ENCODE measurements at regions not wholly inside any gene's neighbourhood (a gene's known extent, or its start where the extent isn't known, plus 50 kb on each side); places are given as distances from the start of the nearest gene placed in this dataset.

GRCh38 chr5:90144625-90145327 is 264.8 kb downstream of the CETN3 start:
- no peak for TF ChIP-seq TCF7L2 (IDR thresholded peaks at IDR 0.05; ENCODE audit: low read depth, low read length)
- no peak for TF ChIP-seq POLR2AphosphoS5 (IDR thresholded peaks at IDR 0.05; ENCODE audit: low read depth, low read length)
- TF ChIP-seq, protein P1, sequence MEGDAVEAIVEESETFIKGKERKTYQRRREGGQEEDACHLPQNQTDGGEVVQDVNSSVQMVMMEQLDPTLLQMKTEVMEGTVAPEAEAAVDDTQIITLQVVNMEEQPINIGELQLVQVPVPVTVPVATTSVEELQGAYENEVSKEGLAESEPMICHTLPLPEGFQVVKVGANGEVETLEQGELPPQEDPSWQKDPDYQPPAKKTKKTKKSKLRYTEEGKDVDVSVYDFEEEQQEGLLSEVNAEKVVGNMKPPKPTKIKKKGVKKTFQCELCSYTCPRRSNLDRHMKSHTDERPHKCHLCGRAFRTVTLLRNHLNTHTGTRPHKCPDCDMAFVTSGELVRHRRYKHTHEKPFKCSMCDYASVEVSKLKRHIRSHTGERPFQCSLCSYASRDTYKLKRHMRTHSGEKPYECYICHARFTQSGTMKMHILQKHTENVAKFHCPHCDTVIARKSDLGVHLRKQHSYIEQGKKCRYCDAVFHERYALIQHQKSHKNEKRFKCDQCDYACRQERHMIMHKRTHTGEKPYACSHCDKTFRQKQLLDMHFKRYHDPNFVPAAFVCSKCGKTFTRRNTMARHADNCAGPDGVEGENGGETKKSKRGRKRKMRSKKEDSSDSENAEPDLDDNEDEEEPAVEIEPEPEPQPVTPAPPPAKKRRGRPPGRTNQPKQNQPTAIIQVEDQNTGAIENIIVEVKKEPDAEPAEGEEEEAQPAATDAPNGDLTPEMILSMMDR (IDR thresholded peaks at IDR 0.05), result no peak
- no peak for TF ChIP-seq REST (IDR thresholded peaks at IDR 0.05; ENCODE audit: insufficient read depth in 1 of 2, low read depth in 2 of 2, low read length in 1 of 2)
- no peak for TF ChIP-seq SIN3A (IDR thresholded peaks at IDR 0.05; ENCODE audit: borderline replicate concordance, insufficient read depth, low read depth, low read length)
- ChIA-PET POLR2A (no interaction called here), CTCF (no interaction called here)
- in situ Hi-C loops (cut with HindIII; ENCODE audit: low pct_unique_long_range_greater_than_20kb, low sequenced_read_pairs) (no loop called here), intact Hi-C loops (cut with micrococcal nuclease; ENCODE audit: unreplicated experiment) (no loop called here)
- ATAC-seq, result no peak
- no peaks in the 10 kb centered on the region for H3K4me1 ChIP-seq (ENCODE audit: control insufficient read depth, insufficient read depth, low read length)
- H3K4me3 ChIP-seq (ENCODE audit: low read depth in 2 of 2, low read length in 2 of 2), result no peak overlapping the region
- H3K27me3 ChIP-seq (ENCODE audit: control insufficient read depth, insufficient read depth, low read length), result no peaks in the 10 kb centered on the region
- no TSS peak for BruUV-seq (replicated peaks)
- no peaks in the 10 kb centered on the region for H3K9me3 ChIP-seq (ENCODE audit: control insufficient read depth, insufficient read depth, low read depth, low read length)
- no peaks in the 10 kb centered on the region for H3K36me3 ChIP-seq (ENCODE audit: control insufficient read depth, insufficient read depth, low read length)
- no peak overlapping the region for H3K27ac ChIP-seq (ENCODE audit: low read length)
- no peak for DNase-seq (ENCODE audit: low read depth, low spot score)

DNA sequence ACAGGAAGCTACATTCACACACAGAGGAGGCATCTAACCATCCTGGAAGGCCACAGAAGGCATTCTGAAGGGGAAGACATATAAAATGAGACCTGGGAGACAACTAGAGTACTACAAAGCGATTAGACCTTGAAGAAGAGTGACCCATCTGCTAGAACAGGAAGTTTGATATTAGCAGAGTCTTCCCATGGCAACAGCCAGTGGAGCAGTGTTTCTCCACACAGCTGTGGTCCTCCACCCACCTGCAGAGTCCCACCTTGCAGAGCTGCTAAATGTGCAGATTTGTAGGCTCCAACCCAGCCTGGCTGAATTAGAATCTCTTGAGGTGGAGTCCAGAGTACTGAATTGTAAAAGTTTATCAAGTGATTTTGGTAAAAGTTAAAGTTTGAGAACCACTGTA is 267.0 kb downstream of the CETN3 start:
- in situ Hi-C loops (cut with HindIII; ENCODE audit: low pct_unique_long_range_greater_than_20kb, low sequenced_read_pairs), result no loop called here
- intact Hi-C loops (cut with micrococcal nuclease; ENCODE audit: unreplicated experiment), result no loop called here

More for the DNA sequence above, 267.0 kb downstream of the CETN3 start:
- no peak overlapping the region for H3K4me3 ChIP-seq (ENCODE audit: low read depth in 2 of 2, low read length in 2 of 2)
- no peak for DNase-seq (ENCODE audit: low read depth, low spot score)
- H3K36me3 ChIP-seq (ENCODE audit: control insufficient read depth, insufficient read depth, low read length), result no peaks in the 10 kb centered on the region
- no TSS peak for BruUV-seq (replicated peaks)
- no peak overlapping the region for H3K27ac ChIP-seq (ENCODE audit: low read length)
- ChIA-PET CTCF (no interaction called here), POLR2A (no interaction called here)
- no peaks in the 10 kb centered on the region for H3K9me3 ChIP-seq (ENCODE audit: control insufficient read depth, insufficient read depth, low read depth, low read length)
- ATAC-seq, result no peak
- H3K4me1 ChIP-seq (ENCODE audit: control insufficient read depth, insufficient read depth, low read length), result no peaks in the 10 kb centered on the region
- TF ChIP-seq SIN3A (IDR thresholded peaks at IDR 0.05; ENCODE audit: borderline replicate concordance, insufficient read depth, low read depth, low read length), result no peak
- TF ChIP-seq TCF7L2 (IDR thresholded peaks at IDR 0.05; ENCODE audit: low read depth, low read length), result no peak
- TF ChIP-seq, protein P1 (IDR thresholded peaks at IDR 0.05), result no peak
- TF ChIP-seq REST (IDR thresholded peaks at IDR 0.05; ENCODE audit: insufficient read depth in 1 of 2, low read depth in 2 of 2, low read length in 1 of 2), result no peak
- no peak for TF ChIP-seq POLR2AphosphoS5 (IDR thresholded peaks at IDR 0.05; ENCODE audit: low read depth, low read length)
- no peaks in the 10 kb centered on the region for H3K27me3 ChIP-seq (ENCODE audit: control insufficient read depth, insufficient read depth, low read length)
